ENCODE measurements at regions not wholly inside any gene's neighbourhood (a gene's known extent, or its start where the extent isn't known, plus 50 kb on each side); places are given as distances from the start of the nearest gene placed in this dataset.

- TF ChIP-seq RARB (CRISPR knock-in tag; IDR thresholded peaks at IDR 0.05) (no peak), TSHZ2 (CRISPR knock-in tag; IDR thresholded peaks at IDR 0.05) (no peak), ZFP3 (CRISPR knock-in tag; IDR thresholded peaks at IDR 0.05) (no peak), GLIS3 (CRISPR knock-in tag; IDR thresholded peaks at IDR 0.05) (no peak), PATZ1 (CRISPR knock-in tag; IDR thresholded peaks at IDR 0.05; ENCODE audit: borderline replicate concordance) (no peak), TOX (CRISPR knock-in tag; IDR thresholded peaks at IDR 0.05; ENCODE audit: borderline replicate concordance) (no peak), ZNF565 (CRISPR knock-in tag; conservative IDR thresholded peaks at IDR 0.05; ENCODE audit: low read depth) (no peak), TCF4 (CRISPR knock-in tag; IDR thresholded peaks at IDR 0.05; ENCODE audit: borderline replicate concordance) (no peak), OSR1 (CRISPR knock-in tag; IDR thresholded peaks at IDR 0.05) (no peak), PPARA (CRISPR knock-in tag; IDR thresholded peaks at IDR 0.05; ENCODE audit: borderline replicate concordance) (no peak), CSRNP3 (CRISPR knock-in tag; IDR thresholded peaks at IDR 0.05) (no peak), ZNF70 (CRISPR knock-in tag; IDR thresholded peaks at IDR 0.05) (no peak), POU6F1 (CRISPR knock-in tag; IDR thresholded peaks at IDR 0.05; ENCODE audit: borderline replicate concordance, low read depth) (no peak), BACH2 (CRISPR knock-in tag; IDR thresholded peaks at IDR 0.05; ENCODE audit: borderline replicate concordance) (no peak), ISL1 (CRISPR knock-in tag; IDR thresholded peaks at IDR 0.05) (no peak), ESRRG (CRISPR knock-in tag; IDR thresholded peaks at IDR 0.05) (no peak), CREB5 (CRISPR knock-in tag; IDR thresholded peaks at IDR 0.05; ENCODE audit: low read depth) (no peak)
- no peak for ATAC-seq
These were observed 107.6 kb upstream of the COL5A1 start for GRCh38 chr9:134533850-134534588.

- TF ChIP-seq GLIS3 (CRISPR knock-in tag; IDR thresholded peaks at IDR 0.05): no peak
- TF ChIP-seq CSRNP3 (CRISPR knock-in tag; IDR thresholded peaks at IDR 0.05): no peak
- TF ChIP-seq CSDC2 (CRISPR knock-in tag; IDR thresholded peaks at IDR 0.05): no peak
- no peak for TF ChIP-seq ARNTL (CRISPR knock-in tag; IDR thresholded peaks at IDR 0.05; ENCODE audit: borderline replicate concordance, low read depth)
These were observed 106.9 kb upstream of the COL5A1 start for GRCh38 chr9:134534661-134535080.

More at GRCh38 chr9:134534661-134535080, 106.9 kb upstream of the COL5A1 start:
- no peak for ATAC-seq

Data from SK-N-SH treated with all-trans-retinoic acid at 6 μM for 48 hours (cell line).